GM10248 (cell line): ENCODE measurements at regions not wholly inside any gene's neighbourhood (a gene's known extent, or its start where the extent isn't known, plus 50 kb on each side); places are given as distances from the start of the nearest gene placed in this dataset.
"Not testable (repeated sequence)": the region's sequence is repeated elsewhere in the genome, so short reads cannot be mapped to it uniquely, and the experiment has no call there.

Experiments
- CTCF ChIA-PET: fragments of 300-600 bp; sonication (Branson Sonifier 250); formaldehyde crosslinking; extraction: SDS; loops from one replicate; lab custom pipeline; 2021; ENCODE audit warnings: antibody characterized with exemption; lab: Yijun Ruan, JAX
- POLR2A ChIA-PET: fragments of 350-650 bp; sonication (Branson Sonifier 250); formaldehyde crosslinking; extraction: SDS; loops from one replicate; lab custom pipeline; 2020; ENCODE audit warnings: antibody characterized with exemption; lab: Yijun Ruan, JAX
- DNase-seq: peaks from one replicate; pipeline ENCODE4 v3.0.0; 2012; ENCODE audit errors: extremely low spot score
- CTCF ChIP-seq: IDR thresholded peaks from 2 replicates; pipeline ENCODE4 v1.5.1; 2012; ENCODE audit warnings: mild to moderate bottlenecking, low read depth; ENCODE audit errors: extremely low read depth, missing control alignments, control extremely low read depth

GRCh38 chr20:52076164-52076563 lies 115.4 kb downstream of the ZFP64 start:
- CTCF ChIA-PET = no interaction called here
- POLR2A ChIA-PET = no interaction called here
- no peak for TF ChIP-seq CTCF
- no peak for DNase-seq

GRCh38 chr20:52075400-52075799 lies 116.2 kb downstream of the ZFP64 start:
- POLR2A ChIA-PET = no interaction called here
- TF ChIP-seq CTCF = no peak
- DNase-seq = no peak
- CTCF ChIA-PET = no interaction called here

- POLR2A ChIA-PET = no interaction called here
- no peak for TF ChIP-seq CTCF
- CTCF ChIA-PET = no interaction called here
- no peak for DNase-seq
These were observed 120.4 kb downstream of the ZFP64 start for GRCh38 chr20:52071136-52071535.

- DNase-seq = no peak
- CTCF ChIA-PET = interaction anchor here (1.4 kb wide), 1 partner anchor 9 kb away, joined by 3 read pairs; no protein-coding TSS in a partner anchor
- POLR2A ChIA-PET = no interaction called here
- no peak for TF ChIP-seq CTCF
These were observed 126.6 kb downstream of the ZFP64 start for GRCh38 chr20:52064931-52065330.

- DNase-seq = no peak
- ChIA-PET CTCF (no interaction called here), POLR2A (no interaction called here)
- no peak for TF ChIP-seq CTCF
These were observed 128.9 kb downstream of the ZFP64 start for GRCh38 chr20:52062452-52063209.

- DNase-seq = no peak
- CTCF ChIA-PET = no interaction called here
- POLR2A ChIA-PET = no interaction called here
- no peak for TF ChIP-seq CTCF
These were observed 130.5 kb downstream of the ZFP64 start for GRCh38 chr20:52060794-52061714.

- DNase-seq, POLR2A ChIA-PET, CTCF ChIA-PET: not testable (repeated sequence)
These were observed 134.4 kb downstream of the ZFP64 start for GRCh38 chr20:52057133-52057532.
